ENCODE measurements at regions not wholly inside any gene's neighbourhood (a gene's known extent, or its start where the extent isn't known, plus 50 kb on each side); places are given as distances from the start of the nearest gene placed in this dataset.

DNA sequence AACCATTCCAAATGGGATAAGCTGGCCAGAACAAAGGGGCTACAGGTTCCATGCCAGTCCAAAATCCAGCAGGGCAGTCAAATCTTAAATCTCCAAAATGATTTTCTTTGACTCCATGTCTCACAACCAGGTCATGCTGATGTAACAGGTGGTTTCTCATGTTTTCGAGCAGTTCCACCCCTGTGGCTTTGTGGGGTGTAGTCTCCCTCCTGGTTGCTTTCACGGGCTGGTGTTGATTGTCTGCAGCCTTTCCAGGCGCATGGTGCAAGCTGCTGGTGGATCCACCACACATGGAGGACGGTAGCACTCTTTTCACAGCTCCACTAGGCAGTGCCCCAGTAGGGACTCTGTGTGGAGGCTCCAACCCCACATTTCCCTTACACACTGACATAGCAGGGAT is 425.5 kb upstream of the FTMT start:
- ChIA-PET CTCF (no interaction called here), POLR2A (no interaction called here)
- Histone ChIP-seq H3K9me3 (no peaks in the 10 kb centered on the region), H3K27ac (no peak overlapping the region), H3K4me3 (no peak overlapping the region), H3K4me1 (no peaks in the 10 kb centered on the region), H3K4me2 (no peak overlapping the region)
- ATAC-seq = no peak
- TF ChIP-seq PHF8 (IDR thresholded peaks at IDR 0.05; ENCODE audit: borderline replicate concordance, low read depth) (no peak), CTCF (IDR thresholded peaks at IDR 0.05) (no peak), FOSB (CRISPR knock-in tag; IDR thresholded peaks at IDR 0.05) (no peak), KDM1A (IDR thresholded peaks at IDR 0.05; ENCODE audit: low read depth) (no peak), ZFP36 (IDR thresholded peaks at IDR 0.05; ENCODE audit: borderline replicate concordance, partially characterized antibody) (no peak), ESRRA (IDR thresholded peaks at IDR 0.05; ENCODE audit: borderline replicate concordance, low read length) (no peak), KDM5A (IDR thresholded peaks at IDR 0.05) (no peak), POLR2A (IDR thresholded peaks at IDR 0.05; ENCODE audit: low read length) (no peak), ZSCAN20 (CRISPR knock-in tag; IDR thresholded peaks at IDR 0.05) (no peak), RCOR1 (IDR thresholded peaks at IDR 0.05; ENCODE audit: low read depth, low read length) (no peak), RFX5 (IDR thresholded peaks at IDR 0.05) (no peak)
- DNase-seq (ENCODE audit: low read depth in 1 of 2, low spot score in 1 of 2) = no peak
- WGBS (ENCODE audit: missing lambda C conversion rate) = 57% methylated on average over 4 of the region's 4 CpGs
- no peak for FAIRE-seq

GRCh38 chr5:121429761-121430160 is 421.9 kb upstream of the FTMT start:
- no peak for FAIRE-seq
- no peak overlapping the region for H3K4me2 ChIP-seq
- ChIA-PET POLR2A (no interaction called here), CTCF (no interaction called here)
- no peak overlapping the region for H3K27ac ChIP-seq
- no peaks in the 10 kb centered on the region for H3K9me3 ChIP-seq
- TF ChIP-seq CBX8 (IDR thresholded peaks at IDR 0.05) (no peak), NFE2L2 (conservative IDR thresholded peaks at IDR 0.05; ENCODE audit: low read length) (no peak), FOSB (CRISPR knock-in tag; IDR thresholded peaks at IDR 0.05) (no peak)
- H3K4me3 ChIP-seq = no peak overlapping the region
- 21% methylated on average over 1 of the region's 1 CpG for WGBS (ENCODE audit: missing lambda C conversion rate)
- no peaks in the 10 kb centered on the region for H3K4me1 ChIP-seq
- no peak for DNase-seq (ENCODE audit: low read depth in 1 of 2, low spot score in 1 of 2)
- ATAC-seq = no peak

DNA sequence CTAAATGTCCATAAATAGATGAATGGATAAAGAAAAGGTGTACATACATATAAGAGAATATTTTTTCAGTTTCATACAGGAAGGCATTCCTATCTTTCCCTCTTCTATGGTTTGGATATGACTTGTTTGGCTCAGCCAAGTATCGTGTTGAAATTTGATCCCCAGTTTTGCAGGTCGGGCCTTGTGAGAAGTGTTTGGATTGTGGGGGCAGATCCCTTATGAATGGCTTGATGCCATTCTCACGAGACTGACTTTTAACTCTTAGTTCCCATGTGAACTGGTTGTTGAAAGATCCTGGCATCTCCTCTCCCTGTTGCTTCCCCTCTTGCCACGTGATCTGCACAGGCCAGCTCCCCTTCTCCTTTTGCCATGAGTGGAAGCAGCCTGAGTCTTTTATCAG is 421.1 kb upstream of the FTMT start:
- FAIRE-seq (no peak), DNase-seq (ENCODE audit: low read depth in 1 of 2, low spot score in 1 of 2) (no peak), ATAC-seq (no peak)
- Histone ChIP-seq H3K4me2 (no peak overlapping the region), H3K4me3 (no peak overlapping the region), H3K27ac (no peak overlapping the region), H3K4me1 (no peaks in the 10 kb centered on the region), H3K9me3 (no peaks in the 10 kb centered on the region)
- no peak for TF ChIP-seq FOSB (CRISPR knock-in tag; IDR thresholded peaks at IDR 0.05)
- TF ChIP-seq RAD21 (conservative IDR thresholded peaks at IDR 0.05 in 1 of 2, IDR thresholded peaks at IDR 0.05 in 1 of 2) = no peak
- TF ChIP-seq EP300 (IDR thresholded peaks at IDR 0.05) = no peak
- TF ChIP-seq CTCF (IDR thresholded peaks at IDR 0.05) = no peak
- TF ChIP-seq HOXB5 (CRISPR knock-in tag; IDR thresholded peaks at IDR 0.05) = no peak
- no peak for TF ChIP-seq NPAS2 (CRISPR knock-in tag; IDR thresholded peaks at IDR 0.05; ENCODE audit: borderline replicate concordance)
- 31% methylated on average over 4 of the region's 4 CpGs for WGBS (ENCODE audit: missing lambda C conversion rate)
- ChIA-PET POLR2A (no interaction called here), CTCF (interaction anchor here (0.6 kb wide), 1 partner anchor 55 kb away, joined by 4 read pairs; no protein-coding TSS in a partner anchor)

DNA sequence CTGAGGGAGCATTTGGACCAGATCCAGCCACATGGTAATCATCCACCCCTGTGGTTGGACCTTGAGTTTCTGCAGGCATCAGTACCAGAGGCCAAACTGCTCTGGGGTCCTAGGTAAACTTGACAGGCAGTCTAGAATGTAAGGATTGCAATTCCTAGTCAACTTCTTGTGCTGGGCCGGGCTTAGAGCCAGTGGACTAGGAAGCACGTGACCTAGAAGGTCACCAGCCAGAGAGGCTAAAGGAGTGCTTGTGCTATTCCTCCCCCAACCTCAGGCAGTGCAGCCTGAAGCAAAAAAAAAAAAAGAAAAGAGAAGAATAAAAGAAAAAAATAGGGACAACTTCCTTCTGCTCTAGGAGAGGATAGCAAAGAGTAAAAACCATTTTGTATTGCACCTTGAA is 406.2 kb upstream of the FTMT start:
- ChIA-PET POLR2A (no interaction called here), CTCF (no interaction called here)
- Histone ChIP-seq H3K4me2 (no peak overlapping the region), H3K4me1 (no peaks in the 10 kb centered on the region), H3K27ac (no peak overlapping the region), H3K4me3 (no peak overlapping the region), H3K9me3 (no peaks in the 10 kb centered on the region)
- WGBS (ENCODE audit: missing lambda C conversion rate) = 5% methylated on average over 2 of the region's 2 CpGs
- TF ChIP-seq, protein P1, sequence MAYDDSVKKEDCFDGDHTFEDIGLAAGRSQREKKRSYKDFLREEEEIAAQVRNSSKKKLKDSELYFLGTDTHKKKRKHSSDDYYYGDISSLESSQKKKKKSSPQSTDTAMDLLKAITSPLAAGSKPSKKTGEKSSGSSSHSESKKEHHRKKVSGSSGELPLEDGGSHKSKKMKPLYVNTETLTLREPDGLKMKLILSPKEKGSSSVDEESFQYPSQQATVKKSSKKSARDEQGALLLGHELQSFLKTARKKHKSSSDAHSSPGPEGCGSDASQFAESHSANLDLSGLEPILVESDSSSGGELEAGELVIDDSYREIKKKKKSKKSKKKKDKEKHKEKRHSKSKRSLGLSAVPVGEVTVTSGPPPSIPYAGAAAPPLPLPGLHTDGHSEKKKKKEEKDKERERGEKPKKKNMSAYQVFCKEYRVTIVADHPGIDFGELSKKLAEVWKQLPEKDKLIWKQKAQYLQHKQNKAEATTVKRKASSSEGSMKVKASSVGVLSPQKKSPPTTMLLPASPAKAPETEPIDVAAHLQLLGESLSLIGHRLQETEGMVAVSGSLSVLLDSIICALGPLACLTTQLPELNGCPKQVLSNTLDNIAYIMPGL (CRISPR knock-in tag; IDR thresholded peaks at IDR 0.05; ENCODE audit: borderline replicate concordance) = no peak
- TF ChIP-seq SMC3 (IDR thresholded peaks at IDR 0.05) = no peak
- ATAC-seq = no peak
- no peak for FAIRE-seq
- no peak for DNase-seq (ENCODE audit: low read depth in 1 of 2, low spot score in 1 of 2)
